ENCODE measurements at regions not wholly inside any gene's neighbourhood (a gene's known extent, or its start where the extent isn't known, plus 50 kb on each side); places are given as distances from the start of the nearest gene placed in this dataset.

DNA sequence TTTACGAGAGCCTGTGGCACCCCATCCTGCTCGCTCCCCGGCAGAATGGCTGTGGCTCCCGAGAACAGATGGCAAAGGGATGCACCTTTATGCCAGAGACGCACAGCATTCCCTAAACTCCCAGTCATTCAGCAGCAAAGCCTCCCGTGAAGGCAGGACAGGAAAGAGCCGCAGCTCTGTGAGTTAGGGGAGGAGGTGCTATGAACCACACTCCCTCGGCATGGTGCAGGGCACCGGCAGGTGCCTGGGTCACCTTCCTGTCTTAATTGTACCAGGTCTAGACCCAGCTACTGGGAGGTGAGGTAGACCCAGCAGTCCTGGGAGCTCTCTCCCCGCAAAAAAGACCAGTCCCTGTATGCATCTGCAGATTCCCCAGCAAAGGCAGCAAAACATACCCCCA lies 149.8 kb downstream of the TWIST2 start:
- WGBS (ENCODE audit: insufficient coverage): 85% methylated on average over 5 of the region's 10 CpGs

More for the DNA sequence above, 149.8 kb downstream of the TWIST2 start:
- H3K27me3 Mint-ChIP-seq (ENCODE audit: low read depth in 3 of 3): peaks cover 0 to 13% (median 8%) of the 10 kb centered on the region in 3 donors
- no peak overlapping the region for H3K4me2 ChIP-seq (replicated peaks; ENCODE audit: extremely low read depth, low read length, poor library complexity, severe bottlenecking)
- no peak overlapping the region for H3K27ac ChIP-seq (ENCODE audit: low read depth in 1 of 2, low read length in 2 of 2)
- H3K79me2 ChIP-seq (ENCODE audit: insufficient read depth, low read length): no peaks in the 10 kb centered on the region
- H4K20me1 ChIP-seq (ENCODE audit: insufficient read depth, low read length): no peaks in the 10 kb centered on the region
- no peak for DNase-seq
- no peak overlapping the region for H2AFZ ChIP-seq (ENCODE audit: insufficient read depth, low read depth, low read length, poor library complexity, severe bottlenecking)
- no peaks in the 10 kb centered on the region for H3K36me3 Mint-ChIP-seq
- intact Hi-C loops (cut with micrococcal nuclease): no loop called here
- peaks cover 0 to 19% of the 10 kb centered on the region in 2 donors for H3K9me3 ChIP-seq (replicated peaks in 1 of 2; ENCODE audit: control insufficient read depth in 1 of 2, insufficient read depth in 1 of 2, low read length in 2 of 2)
- no peak overlapping the region for H3K4me3 Mint-ChIP-seq
- H3K9ac ChIP-seq (ENCODE audit: insufficient read depth, low read length, poor library complexity, severe bottlenecking): no peak overlapping the region
- H3K4me1 ChIP-seq (ENCODE audit: control insufficient read depth in 1 of 2, insufficient read depth in 2 of 2, low read length in 2 of 2): no peaks in the 10 kb centered on the region
- no peak overlapping the region for H3K27ac Mint-ChIP-seq
- no peak overlapping the region for H3K4me3 ChIP-seq (replicated peaks in 1 of 3; ENCODE audit: low read depth in 2 of 3, low read length in 3 of 3)
- TF ChIP-seq, protein P1, sequence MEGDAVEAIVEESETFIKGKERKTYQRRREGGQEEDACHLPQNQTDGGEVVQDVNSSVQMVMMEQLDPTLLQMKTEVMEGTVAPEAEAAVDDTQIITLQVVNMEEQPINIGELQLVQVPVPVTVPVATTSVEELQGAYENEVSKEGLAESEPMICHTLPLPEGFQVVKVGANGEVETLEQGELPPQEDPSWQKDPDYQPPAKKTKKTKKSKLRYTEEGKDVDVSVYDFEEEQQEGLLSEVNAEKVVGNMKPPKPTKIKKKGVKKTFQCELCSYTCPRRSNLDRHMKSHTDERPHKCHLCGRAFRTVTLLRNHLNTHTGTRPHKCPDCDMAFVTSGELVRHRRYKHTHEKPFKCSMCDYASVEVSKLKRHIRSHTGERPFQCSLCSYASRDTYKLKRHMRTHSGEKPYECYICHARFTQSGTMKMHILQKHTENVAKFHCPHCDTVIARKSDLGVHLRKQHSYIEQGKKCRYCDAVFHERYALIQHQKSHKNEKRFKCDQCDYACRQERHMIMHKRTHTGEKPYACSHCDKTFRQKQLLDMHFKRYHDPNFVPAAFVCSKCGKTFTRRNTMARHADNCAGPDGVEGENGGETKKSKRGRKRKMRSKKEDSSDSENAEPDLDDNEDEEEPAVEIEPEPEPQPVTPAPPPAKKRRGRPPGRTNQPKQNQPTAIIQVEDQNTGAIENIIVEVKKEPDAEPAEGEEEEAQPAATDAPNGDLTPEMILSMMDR (IDR thresholded peaks at IDR 0.05): no peak
- H3K27me3 ChIP-seq (ENCODE audit: control insufficient read depth in 2 of 2, insufficient read depth in 2 of 2, low read length in 2 of 2): no peaks in the 10 kb centered on the region
- no peaks in the 10 kb centered on the region for H3K4me1 Mint-ChIP-seq
- H3K9me3 Mint-ChIP-seq: peaks cover 9 to 19% (median 16%) of the 10 kb centered on the region in 7 donors
- no peaks in the 10 kb centered on the region for H3K36me3 ChIP-seq (replicated peaks in 1 of 2; ENCODE audit: control insufficient read depth in 1 of 2, insufficient read depth in 2 of 2, low read length in 2 of 2)

Measured in CD14-positive monocyte (primary cell).